ENCODE measurements at regions not wholly inside any gene's neighbourhood (a gene's known extent, or its start where the extent isn't known, plus 50 kb on each side); places are given as distances from the start of the nearest gene placed in this dataset.

DNA sequence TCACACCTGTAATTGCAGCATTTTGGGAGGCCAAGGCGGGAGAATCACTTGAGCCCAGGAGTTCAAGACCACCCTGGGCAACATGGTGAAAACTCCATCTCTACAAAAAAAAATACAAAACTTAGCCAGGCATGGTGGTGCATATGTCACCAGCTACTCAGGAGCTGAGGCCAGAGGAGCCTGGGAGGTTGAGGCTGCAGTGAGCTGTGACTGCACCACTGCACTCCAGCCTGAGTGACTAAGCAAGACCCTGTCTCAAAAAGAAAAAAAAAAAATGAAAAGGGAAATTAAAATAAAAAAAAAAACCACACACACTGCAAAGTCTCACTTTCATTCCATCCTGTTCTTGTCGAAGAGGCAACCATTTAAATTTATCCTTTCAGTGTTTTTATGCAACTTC is 100.8 kb upstream of the PIAS1 start:
- TF ChIP-seq, protein P1, sequence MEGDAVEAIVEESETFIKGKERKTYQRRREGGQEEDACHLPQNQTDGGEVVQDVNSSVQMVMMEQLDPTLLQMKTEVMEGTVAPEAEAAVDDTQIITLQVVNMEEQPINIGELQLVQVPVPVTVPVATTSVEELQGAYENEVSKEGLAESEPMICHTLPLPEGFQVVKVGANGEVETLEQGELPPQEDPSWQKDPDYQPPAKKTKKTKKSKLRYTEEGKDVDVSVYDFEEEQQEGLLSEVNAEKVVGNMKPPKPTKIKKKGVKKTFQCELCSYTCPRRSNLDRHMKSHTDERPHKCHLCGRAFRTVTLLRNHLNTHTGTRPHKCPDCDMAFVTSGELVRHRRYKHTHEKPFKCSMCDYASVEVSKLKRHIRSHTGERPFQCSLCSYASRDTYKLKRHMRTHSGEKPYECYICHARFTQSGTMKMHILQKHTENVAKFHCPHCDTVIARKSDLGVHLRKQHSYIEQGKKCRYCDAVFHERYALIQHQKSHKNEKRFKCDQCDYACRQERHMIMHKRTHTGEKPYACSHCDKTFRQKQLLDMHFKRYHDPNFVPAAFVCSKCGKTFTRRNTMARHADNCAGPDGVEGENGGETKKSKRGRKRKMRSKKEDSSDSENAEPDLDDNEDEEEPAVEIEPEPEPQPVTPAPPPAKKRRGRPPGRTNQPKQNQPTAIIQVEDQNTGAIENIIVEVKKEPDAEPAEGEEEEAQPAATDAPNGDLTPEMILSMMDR (IDR thresholded peaks at IDR 0.05; ENCODE audit: insufficient read depth, low read depth, low read length) = no peak
- TF ChIP-seq EZH2 (IDR thresholded peaks at IDR 0.05; ENCODE audit: insufficient read depth, low read length) = no peak

Measured in astrocyte (in vitro differentiated cells and primary cell).